COLO668 (cell line): ENCODE measurements at regions not wholly inside any gene's neighbourhood (a gene's known extent, or its start where the extent isn't known, plus 50 kb on each side); places are given as distances from the start of the nearest gene placed in this dataset.

Experiments
- DNase-seq: peaks from one replicate; lab custom pipeline; 2025; ENCODE audit not compliant: unreplicated experiment; lab: John Stamatoyannopoulos, UW

DNA sequence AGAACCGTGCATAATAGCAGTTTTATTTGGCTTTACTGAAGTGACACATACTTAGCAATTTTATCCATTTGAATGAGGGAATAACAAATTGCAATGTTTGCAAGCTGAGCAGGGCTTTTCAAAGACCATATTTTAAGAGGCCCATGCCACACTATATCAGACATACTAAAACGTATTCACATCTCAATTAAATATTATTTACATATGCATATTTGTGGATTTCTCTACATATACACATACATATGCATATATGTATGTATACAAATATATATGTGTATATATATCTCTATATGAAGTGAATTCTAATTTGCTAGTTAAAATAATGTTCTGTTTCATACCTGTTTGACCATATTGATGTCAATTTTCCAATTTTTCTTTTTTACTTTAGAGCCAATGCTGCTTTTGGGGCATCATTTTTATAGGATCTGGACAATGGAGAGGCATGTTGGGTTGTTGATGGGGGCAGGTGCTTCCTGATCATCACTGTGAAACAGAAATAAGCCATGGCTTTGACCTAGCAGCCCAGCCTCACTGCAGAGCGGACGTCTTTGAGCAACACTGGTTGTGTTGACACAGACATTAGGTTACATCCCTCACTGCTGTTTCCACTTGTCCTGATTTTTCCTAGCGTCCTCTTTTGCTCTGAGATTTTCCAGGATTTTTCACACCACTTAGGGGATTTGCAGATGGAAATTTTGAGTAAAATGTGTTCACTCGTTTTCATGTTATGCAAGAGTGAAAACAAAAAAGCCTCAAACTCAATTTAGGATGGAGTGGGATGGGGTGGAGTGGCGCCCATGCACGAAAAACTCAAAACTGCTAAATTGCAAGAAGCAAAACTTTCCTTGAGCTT, 56.9 kb downstream of the RDH14 start:
- DNase-seq: no peak

DNA sequence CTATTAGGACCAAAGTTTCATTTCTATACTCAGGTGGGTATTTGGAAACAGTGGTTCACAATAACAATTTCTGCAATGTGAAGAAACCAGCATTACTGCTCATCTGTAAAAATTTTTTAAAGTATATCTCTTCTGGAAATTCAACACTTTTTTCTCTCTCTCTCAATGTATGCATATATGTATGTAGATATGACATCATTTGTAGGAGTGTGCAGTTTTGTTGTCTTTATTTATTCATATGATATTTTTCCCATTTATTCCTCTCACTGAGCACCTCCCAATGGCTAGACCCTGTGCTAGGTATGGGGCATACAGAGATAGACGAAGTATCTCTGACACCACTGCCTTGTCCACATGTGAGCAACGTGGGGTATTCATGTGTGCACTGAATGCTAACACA, 58.3 kb downstream of the RDH14 start:
- DNase-seq: no peak

- no peak for DNase-seq
These were observed 58.7 kb downstream of the RDH14 start for GRCh38 chr2:18501729-18502128.

DNA sequence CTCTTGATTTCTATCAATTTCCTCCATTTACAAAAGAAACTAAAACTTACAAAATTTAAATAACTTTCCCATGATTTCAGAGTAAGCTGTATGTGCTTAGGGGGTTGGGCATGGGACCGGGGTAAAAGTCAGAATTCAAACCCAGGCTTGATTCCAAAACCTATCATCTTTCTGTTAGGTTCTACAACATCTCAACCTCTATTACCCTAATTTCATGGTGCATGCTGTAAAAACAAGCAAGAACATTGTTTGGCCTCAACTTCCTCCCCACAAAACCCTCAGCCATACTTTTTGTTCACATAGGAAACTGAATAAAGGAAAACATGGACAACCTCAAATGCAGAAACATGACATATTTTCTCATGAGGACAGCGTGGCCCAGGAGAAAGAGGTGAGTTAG, 59.3 kb downstream of the RDH14 start:
- no peak for DNase-seq

GRCh38 chr2:18500333-18500732, 60.1 kb downstream of the RDH14 start:
- no peak for DNase-seq

- DNase-seq: no peak
These were observed 61.9 kb downstream of the RDH14 start for GRCh38 chr2:18498531-18498930.

- DNase-seq: no peak
These were observed 63.9 kb downstream of the RDH14 start for GRCh38 chr2:18496516-18496915.

DNA sequence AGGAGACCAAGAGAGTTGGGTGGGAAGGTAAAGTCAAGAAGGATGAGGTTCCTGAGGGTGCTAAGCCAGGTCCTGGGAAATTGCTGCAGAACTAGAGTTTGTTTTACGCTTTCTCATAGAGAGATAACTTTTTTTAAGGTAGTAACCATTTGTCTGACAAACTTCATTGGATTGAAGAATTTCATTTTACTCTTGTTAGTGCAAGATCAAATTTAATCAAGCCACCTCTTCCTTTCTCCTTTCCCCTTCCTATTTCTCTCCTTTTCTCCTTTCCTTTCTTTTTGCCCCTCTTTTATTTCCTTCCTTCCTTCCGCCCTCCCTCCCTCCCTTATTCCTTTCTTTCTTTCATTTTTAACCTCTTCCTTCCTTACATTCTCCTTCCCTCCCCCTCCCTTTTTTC, 65.4 kb downstream of the RDH14 start:
- DNase-seq: no peak

DNA sequence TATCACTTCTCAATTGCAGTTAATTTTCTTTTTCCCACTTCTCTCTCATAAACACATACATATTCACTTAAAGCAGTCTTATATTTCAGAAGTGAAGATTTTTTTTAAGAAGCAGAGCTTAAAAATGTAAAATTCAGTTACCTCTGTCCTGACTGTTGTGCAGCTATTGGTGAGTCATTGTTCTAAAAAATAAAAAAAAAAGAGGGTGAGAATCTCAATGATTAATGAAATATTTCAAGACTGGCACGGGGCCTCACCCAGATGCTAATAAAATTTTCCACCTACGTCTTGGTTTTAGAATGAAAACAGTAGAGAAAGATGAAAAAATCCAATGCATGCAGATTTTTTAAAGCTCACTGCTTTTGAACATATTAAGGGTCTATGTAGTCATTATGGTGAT, 67.7 kb downstream of the RDH14 start:
- DNase-seq: no peak

DNA sequence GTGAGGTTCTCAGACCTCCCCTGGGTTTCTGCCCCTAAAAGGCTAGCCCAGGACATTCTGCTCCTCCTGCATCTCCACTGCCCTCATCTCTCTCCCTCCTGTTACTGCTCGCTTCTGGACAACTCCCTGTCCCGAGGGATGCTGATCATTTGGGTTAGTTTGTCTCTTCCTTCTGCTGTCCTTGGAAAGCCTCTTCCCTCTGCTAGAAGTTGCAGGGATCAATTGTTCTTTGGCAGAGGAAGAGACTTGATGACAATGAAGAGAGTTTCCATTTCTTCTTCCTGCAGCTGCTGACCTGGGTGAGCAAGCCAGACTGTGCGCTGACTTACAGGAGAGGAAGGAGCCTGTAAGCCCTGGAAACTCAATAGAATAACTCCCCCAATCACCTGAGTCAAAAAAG, 68.9 kb downstream of the RDH14 start:
- DNase-seq: no peak

DNA sequence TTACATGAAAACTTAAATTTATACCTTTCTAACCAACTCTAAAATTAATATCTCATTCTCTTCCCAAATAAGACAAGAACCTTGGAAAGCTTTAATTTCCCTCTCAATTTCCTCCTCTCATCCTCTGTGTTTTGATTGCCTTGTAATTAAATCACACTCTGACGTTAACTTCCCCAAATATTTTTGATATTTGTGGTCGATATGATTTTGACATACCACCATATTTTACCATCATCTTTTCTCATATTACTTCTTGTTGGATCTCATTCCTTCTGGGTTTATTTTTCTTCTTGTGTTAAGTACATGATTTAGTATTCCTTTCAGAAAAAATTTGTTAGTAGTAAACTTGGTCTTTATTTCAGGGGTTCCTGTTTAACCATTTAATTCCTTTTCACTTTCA, 69.6 kb downstream of the RDH14 start:
- no peak for DNase-seq

GRCh38 chr2:18487106-18487913, 73.1 kb downstream of the RDH14 start:
- no peak for DNase-seq

DNA sequence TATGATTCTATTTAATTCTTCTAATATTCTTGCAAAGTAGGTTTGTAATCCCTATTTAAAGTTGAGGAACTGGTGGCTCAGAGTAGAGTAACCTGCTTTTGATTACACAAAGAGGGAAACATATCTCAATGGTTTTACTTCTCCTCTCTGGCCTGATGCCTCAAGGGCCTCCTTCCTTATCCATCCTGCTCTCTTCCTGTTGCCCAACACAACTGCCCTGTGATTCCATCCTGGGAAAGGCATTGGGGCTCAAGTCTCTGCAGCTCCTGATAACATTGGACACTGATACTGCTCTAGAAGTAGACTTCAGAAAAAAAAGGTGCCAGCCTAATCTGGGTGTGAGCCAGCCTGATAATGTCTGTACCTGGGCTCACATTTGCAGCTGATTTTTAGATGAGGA, 75.8 kb downstream of the RDH14 start:
- no peak for DNase-seq

GRCh38 chr2:18483896-18484295, 76.6 kb downstream of the RDH14 start:
- no peak for DNase-seq

DNA sequence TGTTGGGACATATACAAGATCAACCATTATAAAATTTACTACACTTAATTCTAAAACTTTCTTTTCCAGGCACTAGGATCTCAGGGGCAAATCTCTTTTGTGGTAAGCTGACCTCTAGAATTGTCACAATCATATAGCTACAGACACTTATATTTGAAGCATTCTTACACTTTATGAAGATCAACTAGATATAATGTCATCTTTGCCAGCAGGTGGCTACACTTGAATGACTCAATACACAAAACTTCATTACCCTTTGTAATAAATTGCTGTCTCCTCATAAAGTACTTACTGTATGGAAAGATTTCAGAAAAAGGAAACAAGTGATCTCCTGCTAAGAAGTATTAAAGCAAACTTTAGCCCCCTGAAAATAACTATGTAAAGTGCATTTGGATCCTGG, 77.8 kb downstream of the RDH14 start:
- no peak for DNase-seq

- no peak for DNase-seq
These were observed 80.5 kb downstream of the RDH14 start for GRCh38 chr2:18479947-18480369.

DNA sequence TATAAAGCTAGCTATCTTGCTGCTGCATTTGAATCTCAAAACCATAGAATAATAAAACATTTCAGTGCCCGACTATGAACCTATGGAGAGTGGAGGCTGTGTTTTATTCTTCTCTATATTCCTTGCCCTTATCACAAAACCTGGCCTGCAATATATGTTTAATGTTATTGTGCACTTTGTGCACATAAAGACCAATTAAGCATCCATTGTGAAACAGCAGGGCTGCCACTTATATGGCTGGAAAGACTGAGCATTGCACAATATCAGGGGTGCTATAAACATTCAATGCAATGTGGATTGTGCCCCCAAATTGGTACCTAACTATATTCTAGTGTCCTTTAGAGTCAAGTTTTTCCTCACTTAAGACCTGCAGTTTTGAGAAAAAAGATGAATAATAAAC, 83.2 kb downstream of the RDH14 start:
- DNase-seq: no peak

DNA sequence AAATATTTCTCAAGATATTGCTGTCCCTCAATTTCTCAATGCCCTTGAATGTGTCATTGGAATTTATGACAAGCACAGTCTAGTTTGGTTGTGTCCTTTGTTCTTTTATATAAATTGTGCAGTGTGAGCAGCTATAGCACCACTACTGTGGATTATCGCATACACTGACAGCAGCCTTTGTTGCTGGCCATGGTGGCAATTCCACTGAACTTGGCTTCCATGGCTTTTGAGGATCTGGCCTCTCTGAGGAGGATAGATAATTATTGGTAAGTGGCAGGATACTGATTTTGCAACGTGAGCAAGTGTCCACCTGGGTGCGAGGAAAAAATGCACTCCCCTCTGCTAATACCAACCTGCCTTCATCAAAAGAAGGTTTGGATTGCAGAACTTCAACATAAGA, 84.0 kb downstream of the RDH14 start:
- DNase-seq: no peak

DNA sequence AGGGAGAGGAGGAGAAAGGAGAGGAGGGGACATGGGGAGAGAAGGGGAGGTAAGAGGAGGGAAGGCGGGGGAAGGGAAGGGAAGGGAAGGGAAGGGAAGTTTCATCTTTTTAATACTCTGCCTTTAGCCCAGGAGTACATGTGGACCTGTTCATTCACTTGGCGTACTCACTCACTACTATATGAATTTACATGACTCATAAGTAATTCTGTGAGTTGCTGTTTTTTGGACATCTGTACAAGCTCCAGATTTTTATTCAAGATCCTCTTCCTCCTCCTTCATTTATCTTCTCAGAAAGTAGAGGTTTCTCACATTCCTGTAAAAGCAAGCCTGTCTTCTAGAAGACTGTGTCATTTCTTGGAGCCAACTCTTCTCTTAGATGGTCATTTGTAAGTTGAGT, 84.6 kb downstream of the RDH14 start:
- DNase-seq: no peak

DNA sequence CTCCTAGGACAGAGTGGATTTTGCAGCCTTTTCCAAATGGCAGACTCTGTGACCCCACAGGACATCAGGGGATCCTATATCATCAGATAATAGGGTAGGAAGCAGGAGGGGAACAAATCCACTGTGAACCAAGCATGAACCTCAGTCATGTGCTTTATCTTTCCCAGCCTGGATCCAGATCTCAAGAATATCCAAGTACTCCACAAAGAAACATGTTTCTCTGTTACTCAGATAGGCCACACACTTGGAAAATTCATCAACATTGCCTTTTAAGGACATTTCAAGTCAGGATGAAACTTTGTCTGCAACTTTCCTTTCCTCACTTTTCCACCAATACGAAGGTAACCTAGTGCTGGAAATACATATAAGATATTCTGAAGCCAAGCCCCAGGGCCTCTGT, 85.8 kb downstream of the RDH14 start:
- DNase-seq: no peak

- no peak for DNase-seq
These were observed 86.9 kb downstream of the RDH14 start for GRCh38 chr2:18473241-18474181.
